HCT116 (cell line): ENCODE measurements at regions not wholly inside any gene's neighbourhood (a gene's known extent, or its start where the extent isn't known, plus 50 kb on each side); places are given as distances from the start of the nearest gene placed in this dataset.

ENCODE experiments used
- CTCF ChIP-seq, 3 experiments: fragments of 200-600 bp in 1 of 3; sonication (generic) in 1 of 3; IDR thresholded peaks in 2 of 3; conservative IDR thresholded peaks in 1 of 3; 2 replicates each; pipeline ENCODE4 v1.5.1; 2012 to 2017; ENCODE audit warnings: low read depth in 2 of 3, low read length in 2 of 3, antibody characterized with exemption in 1 of 3, borderline replicate concordance in 1 of 3, control low read depth in 1 of 3, mild to moderate bottlenecking in 1 of 3, mixed read lengths in 1 of 3, mixed run types in 1 of 3, moderate library complexity in 1 of 3; ENCODE audit not compliant: insufficient read depth in 1 of 3
- EZH2 ChIP-seq: fragments of 200-600 bp; sonication (generic); IDR thresholded peaks from 2 replicates; pipeline ENCODE4 v1.6.1; 2017; ENCODE audit warnings: antibody characterized with exemption, mixed run types
- MAX ChIP-seq: IDR thresholded peaks from 2 replicates; pipeline ENCODE4 v1.6.1; 2012
- POLR2A ChIP-seq: IDR thresholded peaks from 2 replicates; pipeline ENCODE4 v1.7.0; 2011; ENCODE audit warnings: borderline replicate concordance; ENCODE audit not compliant: insufficient read depth, insufficient read length; ENCODE audit errors: extremely low read depth
- POLR2AphosphoS5 ChIP-seq: IDR thresholded peaks from 2 replicates; pipeline ENCODE4 v1.6.1; 2011; ENCODE audit warnings: mild to moderate bottlenecking, low read depth, low read length, moderate library complexity

GRCh38 chr20:2212456-2213015 is 83.3 kb upstream of the TGM3 start:
- TF ChIP-seq POLR2A (no peak), CTCF (IDR thresholded peaks at IDR 0.05 in 2 of 3, conservative IDR thresholded peaks at IDR 0.05 in 1 of 3; ENCODE audit: borderline replicate concordance in 1 of 3, insufficient read depth in 1 of 3, low read depth in 2 of 3, low read length in 2 of 3) (no peak), POLR2AphosphoS5 (no peak), MAX (no peak), EZH2 (no peak)
